ENCODE measurements at regions not wholly inside any gene's neighbourhood (a gene's known extent, or its start where the extent isn't known, plus 50 kb on each side); places are given as distances from the start of the nearest gene placed in this dataset.

- H3K36me3 Mint-ChIP-seq (ENCODE audit: insufficient read depth in 1 of 3, low read depth in 3 of 3), result no peaks in the 10 kb centered on the region
- peak overlapping the region in 1 of 3 experiments; percentile 54; a peak in 2 of 7 replicates for H3K27ac Mint-ChIP-seq
- no peaks in the 10 kb centered on the region for H3K4me1 ChIP-seq (ENCODE audit: insufficient read depth, low read length)
- no peak overlapping the region for H4K91ac ChIP-seq (ENCODE audit: insufficient read length, low read depth, low read length)
- H4K5ac ChIP-seq (ENCODE audit: insufficient read length, low read depth, low read length), result no peak overlapping the region
- no peak overlapping the region for H4K8ac ChIP-seq (replicated peaks; ENCODE audit: insufficient read length, low read depth, low read length)
- H3T11ph ChIP-seq (ENCODE audit: low read length), result no peak overlapping the region
- H3K23ac ChIP-seq (ENCODE audit: insufficient read length, low read depth, low read length), result no peak overlapping the region
- no peak overlapping the region for H3K4me2 ChIP-seq (ENCODE audit: insufficient read depth, insufficient read length, low read length)
- H3K27ac ChIP-seq (ENCODE audit: insufficient read length, low read depth, low read length), result no peak overlapping the region
- H3K79me1 ChIP-seq (ENCODE audit: insufficient read depth, low read depth, low read length, poor library complexity, severe bottlenecking), result no peaks in the 10 kb centered on the region
- H2BK15ac ChIP-seq (ENCODE audit: low read depth, low read length), result no peak overlapping the region
- H3K27me3 Mint-ChIP-seq (ENCODE audit: low read depth), result peaks cover 5% of the 10 kb centered on the region; the same call in 1 of the 2 replicates
- no peaks in the 10 kb centered on the region for H3K9me3 ChIP-seq (ENCODE audit: control insufficient read depth, low read depth, low read length)
- no peak overlapping the region for H2AFZ ChIP-seq (ENCODE audit: low read length)
- H2BK20ac ChIP-seq (ENCODE audit: low read depth, low read length, poor library complexity, severe bottlenecking), result no peak overlapping the region
- H3K27me3 ChIP-seq (ENCODE audit: insufficient read depth, low read length), result no peaks in the 10 kb centered on the region
- no CpG with 5 or more reads among the region's 14 CpGs for WGBS (ENCODE audit: extremely low coverage, insufficient read length, low lambda C conversion rate)
- no peaks in the 10 kb centered on the region for H4K20me1 ChIP-seq (ENCODE audit: control insufficient read depth, insufficient read depth, insufficient read length)
- TF ChIP-seq, protein P1, sequence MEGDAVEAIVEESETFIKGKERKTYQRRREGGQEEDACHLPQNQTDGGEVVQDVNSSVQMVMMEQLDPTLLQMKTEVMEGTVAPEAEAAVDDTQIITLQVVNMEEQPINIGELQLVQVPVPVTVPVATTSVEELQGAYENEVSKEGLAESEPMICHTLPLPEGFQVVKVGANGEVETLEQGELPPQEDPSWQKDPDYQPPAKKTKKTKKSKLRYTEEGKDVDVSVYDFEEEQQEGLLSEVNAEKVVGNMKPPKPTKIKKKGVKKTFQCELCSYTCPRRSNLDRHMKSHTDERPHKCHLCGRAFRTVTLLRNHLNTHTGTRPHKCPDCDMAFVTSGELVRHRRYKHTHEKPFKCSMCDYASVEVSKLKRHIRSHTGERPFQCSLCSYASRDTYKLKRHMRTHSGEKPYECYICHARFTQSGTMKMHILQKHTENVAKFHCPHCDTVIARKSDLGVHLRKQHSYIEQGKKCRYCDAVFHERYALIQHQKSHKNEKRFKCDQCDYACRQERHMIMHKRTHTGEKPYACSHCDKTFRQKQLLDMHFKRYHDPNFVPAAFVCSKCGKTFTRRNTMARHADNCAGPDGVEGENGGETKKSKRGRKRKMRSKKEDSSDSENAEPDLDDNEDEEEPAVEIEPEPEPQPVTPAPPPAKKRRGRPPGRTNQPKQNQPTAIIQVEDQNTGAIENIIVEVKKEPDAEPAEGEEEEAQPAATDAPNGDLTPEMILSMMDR (conservative IDR thresholded peaks at IDR 0.05), result no peak
- H2AK5ac ChIP-seq (ENCODE audit: insufficient read length, low read length), result no peak overlapping the region
- no peak overlapping the region for H3K56ac ChIP-seq (ENCODE audit: insufficient read length, low read depth, low read length)
- no peak overlapping the region for H3K9ac ChIP-seq (ENCODE audit: extremely low read depth, insufficient read length, low read length)
- no peak overlapping the region for H3K4ac ChIP-seq (ENCODE audit: low read depth, low read length)
- H3K18ac ChIP-seq (ENCODE audit: insufficient read length, low read depth, low read length), result no peak overlapping the region
- H3K4me3 Mint-ChIP-seq, result no peak overlapping the region
- H2BK12ac ChIP-seq (ENCODE audit: insufficient read length, low read depth, low read length), result no peak overlapping the region
- no peak for DNase-seq
- H2BK5ac ChIP-seq (ENCODE audit: insufficient read length, low read length), result no peak overlapping the region
- no peaks in the 10 kb centered on the region for H3K79me2 ChIP-seq (ENCODE audit: insufficient read depth, low read length)
- no peaks in the 10 kb centered on the region for H3K23me2 ChIP-seq (ENCODE audit: insufficient read length, low read depth, low read length, poor library complexity, severe bottlenecking)
- no peak overlapping the region for H3K14ac ChIP-seq (ENCODE audit: insufficient read depth, low read length)
- H3K4me1 Mint-ChIP-seq, result peaks cover 34 to 36% of the 10 kb centered on the region in 2 experiments
- H2BK120ac ChIP-seq (ENCODE audit: low read depth, low read length, poor library complexity, severe bottlenecking), result no peak overlapping the region
- H3K9me3 Mint-ChIP-seq, result peaks cover 0 to 4% of the 10 kb centered on the region in 2 experiments; a peak in 1 of 5 replicates
These were observed 125.9 kb upstream of the IRF2BP2 start for GRCh38 chr1:234735916-234736315.

Measured in H9 (cell line).